ENCODE measurements at regions not wholly inside any gene's neighbourhood (a gene's known extent, or its start where the extent isn't known, plus 50 kb on each side); places are given as distances from the start of the nearest gene placed in this dataset.

- no peaks in the 10 kb centered on the region for H3K27me3 ChIP-seq
- no peak for TF ChIP-seq EP300 (IDR thresholded peaks at IDR 0.05)
- no peak for TF ChIP-seq CTCF (IDR thresholded peaks at IDR 0.05)
- no peak for TF ChIP-seq POLR2A (IDR thresholded peaks at IDR 0.05)
- no peak overlapping the region for H3K27ac ChIP-seq
- no peak overlapping the region for H3K4me3 ChIP-seq
- 38 to 53% methylated on average over 10 of the region's 10 CpGs for WGBS, 2 donors
- H3K4me1 ChIP-seq, result no peaks in the 10 kb centered on the region
- H3K36me3 ChIP-seq, result no peaks in the 10 kb centered on the region
- no peak for DNase-seq (ENCODE audit: low spot score in 2 of 2)
- H3K9me3 ChIP-seq, result no peaks in the 10 kb centered on the region
Observed at GRCh38 chr7:109246330-109247077, 676.8 kb downstream of the DNAJB9 start.

- Histone ChIP-seq H3K27me3 (no peaks in the 10 kb centered on the region), H3K27ac (no peak overlapping the region), H3K4me3 (no peak overlapping the region), H3K4me1 (no peaks in the 10 kb centered on the region), H3K9me3 (no peaks in the 10 kb centered on the region), H3K36me3 (no peaks in the 10 kb centered on the region)
- no peak for TF ChIP-seq EP300 (IDR thresholded peaks at IDR 0.05)
- TF ChIP-seq CTCF (IDR thresholded peaks at IDR 0.05), result no peak
- TF ChIP-seq POLR2A (IDR thresholded peaks at IDR 0.05), result no peak
- WGBS, 2 donors, result 85 to 86% methylated on average over 3 of the region's 3 CpGs
- no peak for DNase-seq (ENCODE audit: low spot score in 2 of 2)
Observed at GRCh38 chr7:109256762-109257560, 687.3 kb downstream of the DNAJB9 start.

- H3K27ac ChIP-seq, result no peak overlapping the region
- H3K4me1 ChIP-seq, result no peaks in the 10 kb centered on the region
- no peak for TF ChIP-seq POLR2A (IDR thresholded peaks at IDR 0.05)
- no peak for TF ChIP-seq EP300 (IDR thresholded peaks at IDR 0.05)
- no peak for TF ChIP-seq CTCF (IDR thresholded peaks at IDR 0.05)
- no peaks in the 10 kb centered on the region for H3K36me3 ChIP-seq
- DNase-seq (ENCODE audit: low spot score in 2 of 2), result no peak
- no peaks in the 10 kb centered on the region for H3K27me3 ChIP-seq
- no peak overlapping the region for H3K4me3 ChIP-seq
- no peaks in the 10 kb centered on the region for H3K9me3 ChIP-seq
- 44 to 46% methylated on average over 1 of the region's 1 CpG for WGBS, 2 donors
Observed at GRCh38 chr7:109259151-109259550, 689.5 kb downstream of the DNAJB9 start.

GRCh38 chr7:109261781-109262180, 692.1 kb downstream of the DNAJB9 start:
- no peak overlapping the region for H3K4me3 ChIP-seq
- no peaks in the 10 kb centered on the region for H3K36me3 ChIP-seq
- 82 to 89% methylated on average over 3 of the region's 3 CpGs for WGBS, 2 donors
- no peaks in the 10 kb centered on the region for H3K9me3 ChIP-seq
- H3K27ac ChIP-seq, result no peak overlapping the region
- DNase-seq (ENCODE audit: low spot score in 2 of 2), result no peak
- no peaks in the 10 kb centered on the region for H3K4me1 ChIP-seq
- TF ChIP-seq CTCF (IDR thresholded peaks at IDR 0.05), result no peak
- TF ChIP-seq POLR2A (IDR thresholded peaks at IDR 0.05), result no peak
- no peak for TF ChIP-seq EP300 (IDR thresholded peaks at IDR 0.05)
- H3K27me3 ChIP-seq, result no peaks in the 10 kb centered on the region

- WGBS, 2 donors, result 87 to 90% methylated on average over 3 of the region's 3 CpGs
- no peak for TF ChIP-seq CTCF (IDR thresholded peaks at IDR 0.05)
- TF ChIP-seq POLR2A (IDR thresholded peaks at IDR 0.05), result no peak
- TF ChIP-seq EP300 (IDR thresholded peaks at IDR 0.05), result no peak
- Histone ChIP-seq H3K36me3 (no peaks in the 10 kb centered on the region), H3K27me3 (no peaks in the 10 kb centered on the region), H3K9me3 (no peaks in the 10 kb centered on the region), H3K27ac (no peak overlapping the region), H3K4me3 (no peak overlapping the region), H3K4me1 (no peaks in the 10 kb centered on the region)
- DNase-seq (ENCODE audit: low spot score in 2 of 2), result no peak
Observed at GRCh38 chr7:109266610-109267009, 696.9 kb downstream of the DNAJB9 start.
